GM06990 (cell line): ENCODE measurements at regions not wholly inside any gene's neighbourhood (a gene's known extent, or its start where the extent isn't known, plus 50 kb on each side); places are given as distances from the start of the nearest gene placed in this dataset.

ENCODE experiments used
- DNase-seq: peaks from one replicate; pipeline ENCODE4 v3.0.0-alpha.2; 2011; ENCODE audit not compliant: insufficient read length; ENCODE audit errors: extremely low read depth
- H3K27me3 ChIP-seq: replicated peaks from 2 replicates; pipeline ENCODE4 v1.6.0; 2011; ENCODE audit warnings: low read length; ENCODE audit not compliant: control insufficient read depth, insufficient read depth
- H3K36me3 ChIP-seq: 2 replicates; pipeline ENCODE4 v1.5.1; 2011; ENCODE audit warnings: low read length; ENCODE audit not compliant: control insufficient read depth, insufficient read depth
- H3K4me3 ChIP-seq: replicated peaks from 2 replicates; pipeline ENCODE4 v1.5.1; 2011; ENCODE audit warnings: low read depth, mild to moderate bottlenecking, control low read depth, low read length
- TF ChIP-seq, protein P1 (sequence below): IDR thresholded peaks from 2 replicates; pipeline ENCODE4 v1.5.1; 2011; ENCODE audit warnings: low read length, control low read depth, mild to moderate bottlenecking, inconsistent platforms; ENCODE audit not compliant: insufficient read depth, poor library complexity, severe bottlenecking

DNA sequence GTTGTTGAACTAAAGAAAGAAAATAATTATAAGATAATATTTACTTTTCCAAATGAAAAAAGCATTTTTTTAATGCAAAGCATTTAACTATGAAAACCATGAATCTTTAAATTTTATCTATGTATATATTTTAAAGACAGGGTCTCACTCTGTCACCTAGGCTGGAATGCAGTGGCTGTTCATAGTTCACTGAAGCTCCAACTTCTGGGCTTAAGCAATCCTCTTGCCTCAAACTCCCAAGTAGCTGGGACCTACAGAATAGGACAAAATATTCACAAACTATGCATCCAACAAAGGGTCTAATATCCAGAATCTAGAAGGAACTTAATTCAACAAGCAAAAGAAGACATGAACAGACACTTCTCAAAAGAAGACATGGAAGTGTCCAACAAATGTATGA lies 55.9 kb upstream of the ALB start:
- TF ChIP-seq, protein P1, sequence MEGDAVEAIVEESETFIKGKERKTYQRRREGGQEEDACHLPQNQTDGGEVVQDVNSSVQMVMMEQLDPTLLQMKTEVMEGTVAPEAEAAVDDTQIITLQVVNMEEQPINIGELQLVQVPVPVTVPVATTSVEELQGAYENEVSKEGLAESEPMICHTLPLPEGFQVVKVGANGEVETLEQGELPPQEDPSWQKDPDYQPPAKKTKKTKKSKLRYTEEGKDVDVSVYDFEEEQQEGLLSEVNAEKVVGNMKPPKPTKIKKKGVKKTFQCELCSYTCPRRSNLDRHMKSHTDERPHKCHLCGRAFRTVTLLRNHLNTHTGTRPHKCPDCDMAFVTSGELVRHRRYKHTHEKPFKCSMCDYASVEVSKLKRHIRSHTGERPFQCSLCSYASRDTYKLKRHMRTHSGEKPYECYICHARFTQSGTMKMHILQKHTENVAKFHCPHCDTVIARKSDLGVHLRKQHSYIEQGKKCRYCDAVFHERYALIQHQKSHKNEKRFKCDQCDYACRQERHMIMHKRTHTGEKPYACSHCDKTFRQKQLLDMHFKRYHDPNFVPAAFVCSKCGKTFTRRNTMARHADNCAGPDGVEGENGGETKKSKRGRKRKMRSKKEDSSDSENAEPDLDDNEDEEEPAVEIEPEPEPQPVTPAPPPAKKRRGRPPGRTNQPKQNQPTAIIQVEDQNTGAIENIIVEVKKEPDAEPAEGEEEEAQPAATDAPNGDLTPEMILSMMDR = no peak
- no peak for DNase-seq
- no peaks in the 10 kb centered on the region for H3K36me3 ChIP-seq

GRCh38 chr4:73347497-73347896 lies 56.6 kb upstream of the ALB start:
- Histone ChIP-seq H3K36me3 (no peaks in the 10 kb centered on the region), H3K27me3 (no peaks in the 10 kb centered on the region; the same call in 1 of the 2 replicates), H3K4me3 (no peak overlapping the region)
- no peak for DNase-seq
- TF ChIP-seq, protein P1 = no peak

More for the DNA sequence above, 55.9 kb upstream of the ALB start:
- no peaks in the 10 kb centered on the region; the same call in 1 of the 2 replicates for H3K27me3 ChIP-seq
- no peak overlapping the region for H3K4me3 ChIP-seq

GRCh38 chr4:73345399-73345975 lies 58.6 kb upstream of the ALB start:
- DNase-seq = no peak
- Histone ChIP-seq H3K36me3 (no peaks in the 10 kb centered on the region), H3K4me3 (no peak overlapping the region), H3K27me3 (no peaks in the 10 kb centered on the region; the same call in 1 of the 2 replicates)
- TF ChIP-seq, protein P1 = no peak

GRCh38 chr4:73344106-73344505 lies 60.0 kb upstream of the ALB start:
- no peaks in the 10 kb centered on the region for H3K27me3 ChIP-seq
- H3K4me3 ChIP-seq = no peak overlapping the region
- no peak for DNase-seq
- TF ChIP-seq, protein P1 = no peak
- no peaks in the 10 kb centered on the region for H3K36me3 ChIP-seq

- Histone ChIP-seq H3K4me3 (no peak overlapping the region), H3K27me3 (no peaks in the 10 kb centered on the region), H3K36me3 (no peaks in the 10 kb centered on the region)
- TF ChIP-seq, protein P1 = no peak
- no peak for DNase-seq
Observed at GRCh38 chr4:73343432-73343831, 60.7 kb upstream of the ALB start.

DNA sequence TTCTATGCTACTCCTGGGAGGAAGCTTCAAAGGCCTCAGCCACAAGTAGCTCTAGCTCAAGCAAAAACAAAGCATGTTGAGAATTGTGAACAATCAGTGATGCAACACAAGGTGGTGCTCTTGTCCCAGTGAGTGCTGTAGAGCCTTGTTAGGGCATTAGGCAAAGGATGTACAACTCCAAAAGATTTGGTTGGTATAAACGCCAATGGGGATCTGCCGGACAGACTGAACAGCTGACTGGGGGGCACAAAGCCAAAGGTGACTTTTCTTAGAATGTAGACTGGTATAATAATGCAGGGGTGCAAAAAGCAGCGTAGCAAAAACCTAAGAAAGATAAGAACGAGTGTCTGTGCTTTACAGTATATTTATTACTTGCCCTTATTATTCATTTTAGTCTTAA lies 62.6 kb upstream of the ALB start:
- H3K27me3 ChIP-seq = no peaks in the 10 kb centered on the region
- no peak overlapping the region for H3K4me3 ChIP-seq
- no peak for DNase-seq
- no peaks in the 10 kb centered on the region for H3K36me3 ChIP-seq
- TF ChIP-seq, protein P1 = peak; percentile 43
